Glomerular endothelial cell (primary cell): ENCODE measurements at regions not wholly inside any gene's neighbourhood (a gene's known extent, or its start where the extent isn't known, plus 50 kb on each side); places are given as distances from the start of the nearest gene placed in this dataset.

ENCODE experiments used
- DNase-seq: peaks from one replicate; pipeline ENCODE4 v3.0.0-alpha.2; 2011; ENCODE audit warnings: low read depth, low spot score; ENCODE audit errors: extremely low read depth

DNA sequence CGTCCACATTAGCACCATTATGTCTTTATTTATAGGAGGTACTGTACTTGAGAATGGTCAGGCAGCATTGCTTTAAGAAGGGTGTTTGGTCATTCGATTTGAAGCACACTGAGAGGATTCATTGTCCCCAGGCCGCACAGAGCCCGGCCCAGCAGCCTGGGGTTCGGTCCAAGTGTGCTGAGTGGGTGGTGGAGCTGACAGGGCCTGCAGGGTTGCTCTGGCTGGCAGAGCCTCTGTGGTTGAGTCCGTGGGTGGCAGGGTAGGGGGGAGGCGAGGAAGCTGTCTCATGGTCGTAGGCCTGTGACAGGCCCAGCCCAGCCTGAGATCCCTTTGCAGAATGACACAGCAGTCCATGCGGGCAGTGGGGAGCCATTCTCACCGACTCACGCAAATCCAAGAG, 227.7 kb upstream of the TOPAZ1 start:
- DNase-seq = no peak

GRCh38 chr3:44015170-44015569, 226.5 kb upstream of the TOPAZ1 start:
- DNase-seq = no peak

- DNase-seq = no peak
These were observed 224.9 kb upstream of the TOPAZ1 start for GRCh38 chr3:44016818-44017217.

- no peak for DNase-seq
These were observed 222.8 kb upstream of the TOPAZ1 start for GRCh38 chr3:44018926-44019325.

GRCh38 chr3:44019736-44020135, 221.9 kb upstream of the TOPAZ1 start:
- no peak for DNase-seq

DNA sequence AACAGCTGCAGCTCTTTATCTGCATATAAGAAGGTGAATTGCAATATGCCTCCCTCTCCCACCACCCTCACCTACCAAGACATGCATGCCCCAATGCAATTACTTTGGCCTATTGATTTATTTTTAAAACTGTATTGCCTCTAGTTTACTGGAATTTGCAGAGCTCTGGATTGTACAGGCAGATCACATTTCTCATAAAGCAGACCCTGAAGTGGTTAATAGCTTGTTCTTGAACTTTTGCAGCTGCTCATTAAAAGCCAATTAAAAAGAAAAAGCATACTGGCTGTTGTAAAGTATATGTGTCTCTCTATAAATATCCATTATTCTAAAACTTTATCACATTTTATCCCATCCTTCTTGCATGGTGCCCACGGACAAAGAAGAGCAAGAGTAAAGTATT, 221.5 kb upstream of the TOPAZ1 start:
- no peak for DNase-seq

DNA sequence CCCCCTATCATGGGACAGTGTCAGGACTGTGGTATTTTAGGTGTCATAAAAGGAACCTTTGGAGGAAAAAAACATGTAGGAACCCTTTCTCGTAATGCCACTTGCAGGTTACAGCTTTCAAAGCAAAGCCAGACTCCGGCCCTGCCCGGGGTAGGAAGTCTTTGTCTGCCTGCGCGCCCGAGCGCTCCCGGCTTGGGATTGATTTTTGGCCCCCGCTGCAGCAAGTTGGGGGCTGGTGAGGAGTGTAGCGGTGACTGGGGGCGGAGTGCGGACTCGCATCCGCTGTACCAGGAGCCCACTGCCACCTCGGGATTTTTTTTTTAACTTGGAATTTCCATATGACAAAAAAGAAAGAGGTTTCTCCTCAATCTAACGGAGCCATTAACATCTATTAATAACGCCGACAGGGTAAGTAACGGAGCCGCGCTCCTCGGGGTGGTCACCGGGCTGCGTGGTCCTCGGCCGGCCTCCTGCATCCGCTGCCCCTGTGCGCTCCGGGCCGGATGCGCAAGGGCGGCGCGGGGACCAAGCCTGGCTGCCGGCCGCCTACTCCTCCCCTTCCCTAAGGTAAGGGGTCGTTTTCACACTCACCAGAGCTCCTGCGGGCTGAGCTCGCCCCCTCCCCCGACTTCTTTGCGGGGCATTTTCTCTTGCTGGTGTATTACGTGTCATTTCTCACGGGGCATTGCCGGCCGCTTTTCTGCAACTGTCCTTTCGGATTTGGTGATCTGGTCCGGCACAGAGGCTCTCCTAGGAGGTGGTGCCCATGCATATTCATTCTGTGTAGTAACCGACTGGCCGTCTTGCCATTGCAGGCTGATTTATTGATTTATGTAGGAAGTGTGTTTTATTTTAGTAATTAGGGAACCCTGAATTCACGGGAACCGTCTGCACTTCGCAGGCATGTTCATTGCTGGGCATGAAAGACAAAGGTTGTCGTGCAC, 219.8 kb upstream of the TOPAZ1 start:
- no peak for DNase-seq

GRCh38 chr3:44023961-44024593, 217.6 kb upstream of the TOPAZ1 start:
- DNase-seq = no peak

DNA sequence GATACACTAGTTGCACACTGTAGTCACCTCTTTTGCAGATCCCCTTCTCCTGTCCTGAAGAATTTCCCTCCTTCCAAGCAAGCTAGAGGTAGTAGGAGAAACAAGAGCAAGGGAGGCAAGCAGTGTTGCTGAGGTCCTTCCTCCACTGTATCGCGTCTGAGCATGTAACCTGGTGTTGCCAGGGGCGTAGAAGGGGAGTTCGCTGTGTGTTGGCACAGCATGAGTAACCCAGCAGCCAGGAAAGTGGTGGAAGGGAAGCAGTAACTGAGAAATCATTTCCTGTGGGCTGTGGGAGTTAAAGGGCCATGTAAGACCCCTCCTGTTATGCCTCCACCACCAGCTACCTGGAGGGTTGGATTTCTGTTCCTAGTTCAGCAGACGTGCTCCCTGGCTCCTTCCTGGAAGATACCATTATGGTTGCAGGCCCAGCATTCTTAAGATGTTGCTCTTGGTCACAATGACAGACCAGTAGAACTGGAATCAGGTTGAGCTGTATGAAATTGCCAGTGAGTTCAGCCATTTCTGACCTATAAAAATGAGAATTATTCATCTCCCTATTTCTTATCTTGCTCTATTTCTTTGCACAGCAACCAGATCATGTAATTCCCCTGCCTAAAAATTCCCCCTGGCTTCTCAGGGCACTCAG, 215.3 kb upstream of the TOPAZ1 start:
- no peak for DNase-seq

GRCh38 chr3:44029100-44029499, 212.6 kb upstream of the TOPAZ1 start:
- no peak for DNase-seq

GRCh38 chr3:44030285-44030684, 211.4 kb upstream of the TOPAZ1 start:
- DNase-seq = no peak

DNA sequence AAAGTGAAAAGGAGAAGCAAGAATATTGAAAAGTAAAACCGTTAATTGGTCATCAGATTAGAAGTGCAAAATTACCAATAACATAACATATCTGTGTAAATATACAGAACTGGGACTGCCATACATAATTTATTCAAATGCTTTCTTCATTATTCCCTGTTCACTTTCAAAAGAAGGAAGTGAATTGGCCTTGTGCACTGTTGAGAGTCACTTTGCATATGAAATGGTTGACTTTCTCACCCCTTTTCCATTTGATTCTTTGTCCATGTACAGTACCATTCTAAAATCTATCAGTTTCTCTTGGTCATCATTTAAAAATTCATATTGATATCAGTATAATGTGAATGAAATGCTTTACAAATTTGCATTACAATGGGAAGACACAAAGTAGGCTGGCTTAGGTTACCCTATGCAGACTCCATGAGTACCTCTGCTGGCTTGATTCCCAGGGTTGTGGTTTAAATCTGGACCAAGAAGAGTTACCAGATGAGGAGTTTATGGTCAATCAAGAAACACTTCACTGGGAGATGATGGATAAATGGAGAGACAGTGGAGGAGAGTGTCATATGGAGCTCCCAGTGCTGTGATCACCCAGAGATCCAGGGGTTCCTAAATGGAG, 210.9 kb upstream of the TOPAZ1 start:
- DNase-seq = no peak

- no peak for DNase-seq
These were observed 210.0 kb upstream of the TOPAZ1 start for GRCh38 chr3:44031387-44032380.

DNA sequence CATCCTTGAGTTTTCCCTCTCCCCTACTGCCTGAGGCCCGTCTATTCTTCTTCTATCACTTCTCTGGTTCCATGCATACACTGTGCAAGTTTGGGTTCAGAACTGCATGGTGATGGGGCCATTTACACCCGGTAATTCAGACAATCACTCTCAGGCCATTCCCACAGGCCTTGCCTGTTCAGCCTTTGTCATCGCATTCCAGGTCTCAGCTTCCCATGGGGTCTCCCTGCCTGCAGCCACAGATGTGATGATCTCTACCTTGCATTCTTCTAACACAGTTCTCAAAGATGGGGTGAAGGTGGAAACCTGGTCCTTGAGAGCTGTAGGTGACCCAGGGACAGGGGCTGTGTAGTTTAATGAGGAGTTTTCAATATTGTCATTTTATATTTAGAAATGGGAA, 209.2 kb upstream of the TOPAZ1 start:
- no peak for DNase-seq

DNA sequence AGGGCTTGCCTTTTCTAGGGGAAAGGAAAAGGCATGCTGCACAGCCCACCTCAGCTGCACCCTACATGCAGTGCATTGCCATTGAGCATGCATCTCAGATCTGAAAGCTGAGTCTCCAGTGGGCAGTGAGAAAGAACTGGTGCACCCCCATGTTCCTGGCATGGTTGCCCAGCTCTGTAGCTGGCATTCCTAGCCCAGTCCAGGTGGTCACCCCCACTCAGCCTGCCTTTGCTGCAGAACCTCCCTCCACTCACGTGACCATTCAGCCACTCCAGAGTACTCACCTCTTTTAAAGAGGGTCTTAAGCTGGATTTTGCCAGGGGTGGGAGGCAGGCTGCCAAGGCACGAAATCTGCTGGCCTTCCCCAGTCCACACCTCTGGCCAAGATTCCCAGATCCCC, 208.6 kb upstream of the TOPAZ1 start:
- no peak for DNase-seq

DNA sequence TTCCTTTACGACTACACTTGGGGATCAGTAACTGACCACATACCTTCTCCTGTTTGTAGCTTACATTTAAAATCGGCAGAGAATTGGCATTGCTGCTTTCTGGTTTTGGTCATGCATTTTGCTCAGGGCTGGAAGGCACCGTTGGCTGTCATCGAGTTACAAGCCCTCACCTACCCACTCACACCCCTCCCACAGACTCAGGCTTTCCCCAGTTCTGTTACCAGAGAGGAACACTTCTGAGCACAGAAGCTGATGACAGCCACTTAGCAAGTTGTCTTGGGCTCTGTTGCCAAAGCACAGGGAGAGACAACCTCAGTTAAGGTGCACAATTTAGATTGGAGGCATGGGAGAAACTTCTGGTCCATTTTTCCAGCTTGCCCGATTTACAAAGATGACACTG, 204.8 kb upstream of the TOPAZ1 start:
- DNase-seq = no peak

GRCh38 chr3:44039006-44039405, 202.7 kb upstream of the TOPAZ1 start:
- no peak for DNase-seq

DNA sequence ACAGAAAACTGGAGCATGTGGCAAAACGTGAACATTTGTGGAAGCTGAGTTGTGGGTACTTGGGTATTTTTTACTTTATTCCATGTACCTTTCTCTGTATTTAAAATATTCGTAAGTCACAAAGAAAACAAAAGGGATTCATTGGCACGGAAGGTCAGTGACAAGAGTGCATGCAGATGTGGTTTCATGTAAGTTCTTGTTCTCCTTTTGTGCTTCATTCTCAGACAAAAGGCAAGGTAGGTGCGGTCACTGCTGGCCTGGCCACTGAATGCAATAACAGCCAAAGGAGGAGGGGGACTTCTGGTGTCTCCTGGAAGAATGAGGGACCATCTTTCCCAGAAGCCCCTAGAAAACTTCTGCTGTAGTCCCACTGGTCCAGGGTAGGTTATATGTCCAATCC, 200.0 kb upstream of the TOPAZ1 start:
- DNase-seq = no peak

- DNase-seq = no peak
These were observed 198.9 kb upstream of the TOPAZ1 start for GRCh38 chr3:44042772-44043171.
